AG20443 (cell line): ENCODE measurements at regions not wholly inside any gene's neighbourhood (a gene's known extent, or its start where the extent isn't known, plus 50 kb on each side); places are given as distances from the start of the nearest gene placed in this dataset.
"Not testable (repeated sequence)": the region's sequence is repeated elsewhere in the genome, so short reads cannot be mapped to it uniquely, and the experiment has no call there.

Experiments used
- DNase-seq: peaks from one replicate; pipeline ENCODE4 v3.0.0; 2012; ENCODE audit warnings: low spot score, mixed read lengths

DNA sequence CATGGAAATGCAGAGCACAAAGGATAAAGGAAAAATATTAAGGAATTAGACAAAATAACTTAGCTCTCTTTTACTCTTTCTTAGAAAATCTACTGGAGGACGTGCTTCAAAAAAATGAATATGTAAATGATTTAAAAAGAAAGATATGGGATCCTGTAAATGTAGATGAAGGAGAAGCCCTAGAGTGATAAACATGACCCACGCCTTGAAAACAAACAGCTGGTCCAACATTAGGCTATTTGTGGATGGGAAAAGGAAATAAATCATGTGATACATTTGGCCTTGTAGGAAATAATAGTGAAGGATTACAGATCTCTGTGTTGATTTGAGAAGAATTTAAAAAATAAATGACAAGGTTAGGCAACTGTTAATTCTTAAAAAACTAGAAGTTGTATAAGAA is 492.1 kb upstream of the SLC39A10 start:
- no peak for DNase-seq

DNA sequence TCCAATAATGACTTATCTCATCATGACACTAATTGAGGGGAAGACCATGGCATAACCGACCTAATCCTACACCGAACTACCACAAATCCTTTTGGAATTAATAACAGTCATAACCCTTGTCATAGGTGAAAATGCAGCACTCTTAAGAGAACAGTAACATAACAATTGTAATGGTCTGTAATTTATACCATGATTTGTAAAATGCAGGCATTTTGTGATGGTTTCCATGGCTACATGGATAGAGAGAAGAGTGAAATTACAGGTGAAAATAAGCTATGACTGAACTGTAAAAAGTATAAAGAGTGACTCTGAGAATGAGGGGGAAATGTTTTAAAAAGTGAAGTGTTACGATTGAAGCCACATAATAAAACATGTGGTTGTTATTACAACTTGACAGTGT is 494.1 kb upstream of the SLC39A10 start:
- DNase-seq = no peak

- no peak for DNase-seq
These were observed 494.8 kb upstream of the SLC39A10 start for GRCh38 chr2:195162194-195162593.

- no peak for DNase-seq
These were observed 496.1 kb upstream of the SLC39A10 start for GRCh38 chr2:195160963-195161362.

GRCh38 chr2:195151711-195152110 is 505.3 kb upstream of the SLC39A10 start:
- DNase-seq = no peak

- no peak for DNase-seq
These were observed 506.2 kb upstream of the SLC39A10 start for GRCh38 chr2:195150819-195151218.

DNA sequence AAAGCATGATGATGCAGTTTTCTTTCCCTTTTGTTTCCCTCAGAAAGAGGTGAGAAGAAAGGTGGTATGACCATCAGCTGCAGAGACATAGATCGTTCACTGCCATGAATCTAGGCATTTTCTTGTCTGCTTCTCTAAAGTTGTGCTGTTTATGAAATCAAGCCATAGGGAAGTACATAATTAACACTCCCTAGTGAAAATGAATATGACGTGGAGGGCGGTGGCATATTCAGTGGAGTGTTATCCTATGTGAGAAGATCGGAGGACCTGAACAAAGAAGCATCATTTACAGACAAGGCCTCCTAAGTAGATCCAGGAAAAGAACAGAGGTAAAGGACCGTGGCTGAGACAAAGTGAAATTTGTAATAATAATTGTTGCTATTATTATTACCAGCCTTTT is 509.0 kb upstream of the SLC39A10 start:
- DNase-seq = no peak

DNA sequence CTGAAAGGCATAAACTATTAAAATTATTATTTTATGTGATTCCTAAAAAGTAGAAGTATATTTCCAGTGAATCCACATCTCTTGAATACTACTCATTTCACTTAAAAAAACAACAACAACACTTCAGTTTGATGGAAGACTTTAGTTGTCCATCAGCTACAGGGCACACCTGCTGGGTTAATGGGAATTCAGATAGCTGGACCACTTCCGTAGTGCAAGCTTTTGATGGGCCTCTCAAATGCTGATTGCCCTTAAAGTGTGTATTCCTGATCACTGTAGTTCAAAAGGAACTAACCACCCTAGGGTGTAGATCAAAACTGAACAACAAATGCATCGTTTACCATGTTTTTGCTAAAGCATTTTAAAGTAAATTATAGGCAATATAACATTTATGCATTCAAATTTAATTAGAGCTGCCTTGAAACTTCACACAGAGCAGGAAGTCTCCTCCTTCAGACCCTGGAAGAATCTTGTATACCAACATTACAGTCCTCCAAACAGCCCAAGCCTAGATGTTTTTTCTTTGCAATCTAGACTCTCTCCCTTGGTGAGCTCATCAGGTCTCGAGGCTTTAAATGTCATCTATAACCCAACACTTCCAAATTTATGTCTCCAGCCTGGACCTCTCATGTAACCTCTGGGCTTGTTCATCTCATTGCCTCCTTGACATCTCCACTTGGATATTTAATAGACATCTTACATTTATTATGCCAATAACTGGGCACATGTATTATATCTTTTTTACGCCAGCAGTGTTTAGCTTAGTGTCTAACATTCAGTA is 510.1 kb upstream of the SLC39A10 start:
- no peak for DNase-seq

DNA sequence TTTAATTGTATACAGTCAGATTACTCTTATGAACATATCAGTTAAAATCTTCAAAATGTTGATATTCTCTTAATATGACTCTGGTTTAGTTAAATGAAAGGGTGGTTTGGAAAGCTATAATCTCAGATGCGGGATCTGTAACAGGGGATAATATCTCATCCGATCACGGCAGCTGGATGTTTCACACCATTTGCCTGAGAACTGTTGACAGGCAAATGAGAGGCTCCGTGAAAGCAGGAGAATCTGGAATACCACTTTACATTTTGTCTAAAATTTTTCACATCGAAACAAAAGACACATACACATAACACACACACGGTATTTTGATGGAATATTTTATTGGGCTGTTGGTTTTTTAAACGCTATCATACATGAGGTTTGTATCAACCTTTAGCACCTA is 518.6 kb upstream of the SLC39A10 start:
- no peak for DNase-seq

DNA sequence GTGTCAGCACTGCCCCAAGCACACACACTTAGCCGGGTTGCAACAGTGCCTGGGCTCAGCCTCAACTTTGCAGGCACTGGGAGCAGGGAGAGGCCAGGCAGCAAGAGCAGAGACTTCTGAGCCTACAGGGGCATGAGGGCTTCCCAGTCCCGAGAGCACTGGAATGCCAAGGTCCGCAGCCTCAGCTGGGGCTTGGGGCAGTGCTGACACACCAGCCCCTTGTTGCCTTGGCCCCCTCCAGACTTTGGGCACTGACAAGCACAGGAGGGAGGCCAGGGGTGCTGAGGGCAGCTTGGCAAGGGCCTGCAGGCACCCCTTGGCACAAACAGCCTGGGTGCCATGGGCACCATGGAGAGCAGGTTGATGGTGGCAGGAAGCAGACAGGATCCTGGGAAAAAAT is 531.1 kb upstream of the SLC39A10 start:
- not testable (repeated sequence) for DNase-seq

GRCh38 chr2:195124391-195125079 is 532.5 kb upstream of the SLC39A10 start:
- DNase-seq = no peak

DNA sequence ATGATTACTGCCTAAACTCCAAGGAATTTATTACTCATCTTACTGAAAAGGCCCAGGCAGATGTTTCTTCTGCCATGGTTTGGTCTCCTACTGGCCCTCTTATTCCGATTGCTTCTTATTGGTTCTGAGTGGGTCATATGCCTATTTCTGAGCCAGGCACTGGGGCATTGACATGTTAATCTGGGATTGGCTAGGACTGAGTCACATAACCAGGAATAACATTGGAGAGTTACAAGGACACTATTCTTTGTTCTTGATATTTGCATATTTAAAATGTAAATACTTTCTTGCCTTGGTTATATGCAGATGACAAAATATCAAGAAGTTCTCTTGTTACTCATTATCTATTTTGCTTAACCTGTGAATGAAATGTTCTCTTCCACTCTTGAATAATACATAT is 534.4 kb upstream of the SLC39A10 start:
- DNase-seq = no peak

DNA sequence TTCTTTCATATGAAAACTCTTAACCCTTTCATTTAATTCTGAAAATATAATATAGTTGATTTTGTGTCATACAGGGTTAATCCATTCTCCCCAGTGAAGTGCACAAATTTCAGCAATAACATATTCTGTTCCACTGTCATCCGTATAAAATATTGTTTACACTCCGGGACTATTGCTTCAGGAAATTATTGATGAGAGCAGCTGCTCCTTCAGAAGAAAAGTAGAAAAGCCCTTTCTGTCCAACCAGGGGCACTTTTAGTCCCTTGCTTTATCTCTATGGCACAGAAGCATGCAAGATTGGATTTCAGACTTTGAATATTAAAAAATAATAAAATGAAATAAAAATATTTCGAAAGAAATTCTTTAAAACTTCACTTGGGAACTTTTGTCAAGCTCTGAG is 535.7 kb upstream of the SLC39A10 start:
- DNase-seq = no peak

- no peak for DNase-seq
These were observed 537.8 kb upstream of the SLC39A10 start for GRCh38 chr2:195119231-195119630.

GRCh38 chr2:195118276-195118675 is 538.8 kb upstream of the SLC39A10 start:
- no peak for DNase-seq

- no peak for DNase-seq
These were observed 540.0 kb upstream of the SLC39A10 start for GRCh38 chr2:195117011-195117410.

DNA sequence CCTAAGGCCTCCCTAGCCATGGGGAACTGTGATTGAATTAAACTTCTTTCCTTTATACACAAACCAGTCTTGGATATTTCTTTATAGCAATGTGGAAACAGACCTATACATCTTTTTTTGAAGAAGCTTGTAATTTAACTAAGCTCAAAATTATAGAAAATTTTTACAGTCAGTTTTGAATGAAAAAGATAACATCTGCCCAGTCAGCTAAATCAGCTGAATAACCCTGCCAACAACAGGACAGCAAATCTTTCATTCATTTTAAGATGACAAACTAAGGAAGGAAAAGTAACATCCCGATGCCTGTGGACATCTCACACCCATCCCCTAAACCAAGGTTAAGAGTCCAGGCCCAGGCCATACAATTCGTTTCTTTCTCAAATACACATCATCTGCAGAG is 541.3 kb upstream of the SLC39A10 start:
- no peak for DNase-seq

DNA sequence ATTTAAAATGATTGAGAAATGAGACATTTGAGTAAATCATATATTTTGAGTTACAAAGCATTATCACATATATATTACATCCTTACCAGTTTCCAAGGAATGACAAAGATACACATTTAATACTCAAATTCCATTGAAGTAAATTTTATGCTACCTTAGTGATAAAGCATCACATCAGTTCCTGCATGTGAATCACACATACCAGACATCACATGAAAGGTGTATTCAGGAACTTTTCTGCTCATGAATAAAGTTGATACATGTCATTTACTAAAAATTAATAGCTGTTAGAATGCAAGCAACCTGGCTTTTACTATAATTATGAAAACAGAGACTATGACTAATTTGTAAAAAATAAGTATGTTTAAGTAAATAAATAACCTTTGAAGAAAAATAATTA is 548.8 kb upstream of the SLC39A10 start:
- DNase-seq = no peak

DNA sequence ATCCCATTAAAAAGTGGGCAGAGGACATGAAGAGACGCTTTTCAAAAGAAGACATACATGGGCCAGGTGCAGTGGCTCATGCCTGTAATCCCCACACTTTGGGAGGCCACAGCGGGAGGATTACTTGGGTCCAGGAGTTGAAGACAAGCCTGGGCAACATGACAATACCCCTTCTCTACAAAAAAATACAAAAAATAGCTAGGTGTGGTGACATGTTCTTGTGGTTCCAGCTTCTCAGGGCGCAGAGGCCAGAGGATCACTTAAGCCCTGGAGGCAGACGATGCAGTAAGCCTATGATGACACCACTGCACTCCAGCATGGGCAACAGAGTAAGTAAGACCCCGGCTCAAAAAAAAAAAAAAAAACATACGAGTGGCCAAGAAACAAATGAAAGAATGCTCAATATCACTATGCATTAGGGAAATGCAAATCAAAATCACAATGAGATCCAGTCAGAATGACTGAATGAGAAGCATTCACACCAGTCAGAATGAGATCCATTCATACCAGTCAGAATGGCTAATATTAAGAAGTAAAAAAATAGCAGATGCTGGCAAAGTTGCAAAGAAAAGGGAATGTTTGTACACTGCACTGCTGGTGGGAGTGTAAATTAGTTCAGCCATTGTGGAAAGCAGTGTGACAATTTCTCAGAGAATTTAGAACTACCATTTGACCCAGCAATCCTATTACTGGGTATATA is 550.2 kb upstream of the SLC39A10 start:
- DNase-seq = no peak

DNA sequence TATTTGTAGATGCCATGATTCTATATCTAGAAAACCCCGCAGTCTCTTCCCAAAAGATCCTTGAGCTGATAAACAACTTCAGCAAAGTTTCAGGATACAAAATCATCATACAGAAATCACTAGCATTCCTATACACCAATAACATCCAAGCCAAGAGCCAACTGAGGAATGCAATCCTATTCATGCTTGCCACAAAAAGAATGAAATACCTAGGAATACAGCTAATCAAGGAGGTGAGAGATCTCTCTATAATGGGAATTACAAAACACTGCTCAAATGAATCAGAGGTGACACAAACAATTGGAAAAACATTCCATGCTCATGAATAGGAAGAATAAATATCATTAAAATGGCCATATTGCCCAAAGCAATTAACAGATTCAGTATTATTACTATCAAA is 551.4 kb upstream of the SLC39A10 start:
- DNase-seq = no peak

GRCh38 chr2:195094330-195094729 is 562.7 kb upstream of the SLC39A10 start:
- no peak for DNase-seq

GRCh38 chr2:195092341-195092740 is 564.7 kb upstream of the SLC39A10 start:
- DNase-seq = no peak

DNA sequence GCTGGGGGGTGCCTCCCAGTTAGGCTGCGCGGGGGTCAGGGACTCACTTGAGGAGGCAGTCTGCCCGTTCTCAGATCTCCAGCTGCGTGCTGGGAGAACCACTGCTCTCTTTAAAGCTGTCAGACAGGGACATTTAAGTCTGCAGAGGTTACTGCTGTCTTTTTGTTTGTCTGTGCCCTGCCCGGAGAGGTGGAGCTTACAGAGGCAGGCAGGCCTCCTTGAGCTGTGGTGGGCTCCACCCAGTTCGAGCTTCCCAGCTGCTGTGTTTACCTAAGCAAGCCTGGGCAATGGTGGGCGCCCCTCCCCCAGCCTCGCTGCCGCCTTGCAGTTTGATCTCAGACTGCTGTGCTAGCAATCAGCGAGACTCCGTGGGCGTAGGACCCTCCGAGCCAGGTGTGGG is 584.2 kb upstream of the SLC39A10 start:
- DNase-seq = not testable (repeated sequence)
